Endothelial cell of umbilical vein (primary cell): ENCODE measurements at regions not wholly inside any gene's neighbourhood (a gene's known extent, or its start where the extent isn't known, plus 50 kb on each side); places are given as distances from the start of the nearest gene placed in this dataset.

Experiments
- BruUV-seq: library from RNA; stranded (reverse); fragments of 400-500 nt; replicated peaks from 2 replicates; lab custom pipeline; 2021; lab: Mats Ljungman, UMichigan
- CTCF ChIA-PET: fragments of 300-600, 350-600 bp; sonication (Branson Sonifier 250); formaldehyde crosslinking; loops from one replicate; lab custom pipeline; 2021; ENCODE audit warnings: antibody characterized with exemption, inconsistent platforms; lab: Charles Lee
- POLR2A ChIA-PET: fragments of 300-600, 350-600 bp; sonication (Branson Sonifier 250); formaldehyde crosslinking; loops from one replicate; lab custom pipeline; 2021; ENCODE audit warnings: antibody characterized with exemption, inconsistent platforms; lab: Charles Lee
- DNase-seq: peaks from one replicate; pipeline ENCODE4 v3.0.0-alpha.2; 2011; ENCODE audit warnings: low read depth, low spot score
- FAIRE-seq: peaks from 2 replicates; lab custom pipeline; 2011; peaks lifted over from hg19 to GRCh38; lab: Jason Lieb, UNC
- H2AFZ ChIP-seq: 2 replicates; pipeline ENCODE4 v1.6.0; 2012; ENCODE audit warnings: low read depth, low read length, control low read depth, inconsistent platforms
- H3K27ac ChIP-seq: 2 replicates; pipeline ENCODE4 v1.5.1; 2011; ENCODE audit warnings: low read depth, mild to moderate bottlenecking, control low read depth, low read length, moderate library complexity; ENCODE audit not compliant: insufficient read depth
- H3K27me3 ChIP-seq, 2 experiments: 2 replicates each; pipeline versions ENCODE4 v1.6.0 to v1.6.1; 2011; ENCODE audit warnings: low read length in 2 of 2, mixed read lengths in 1 of 2; ENCODE audit not compliant: control insufficient read depth in 2 of 2, insufficient read depth in 2 of 2
- H3K36me3 ChIP-seq, 2 experiments: 2 replicates in 1 of 2; 3 replicates in 1 of 2; pipeline ENCODE4 v1.5.1; 2011; ENCODE audit warnings: low read length in 2 of 2, mild to moderate bottlenecking in 1 of 2, moderate library complexity in 1 of 2; ENCODE audit not compliant: control insufficient read depth in 2 of 2, insufficient read depth in 2 of 2; ENCODE audit errors: extremely low read depth in 1 of 2
- H3K4me1 ChIP-seq: 3 replicates; pipeline ENCODE4 v1.5.1; 2011; ENCODE audit warnings: mild to moderate bottlenecking, low read length; ENCODE audit not compliant: control insufficient read depth, insufficient read depth; ENCODE audit errors: extremely low read depth
- H3K4me2 ChIP-seq: 2 replicates; pipeline ENCODE4 v1.6.1; 2011; ENCODE audit warnings: low read length, control low read depth, mixed read lengths; ENCODE audit not compliant: insufficient read depth
- H3K4me3 ChIP-seq, 3 experiments: fragments of 200-600 bp in 1 of 3; sonication (generic), shearing (Covaris generic) in 1 of 3; replicated peaks in 1 of 3; 2 replicates each; pipeline ENCODE4 v1.5.1; 2011 to 2016; ENCODE audit warnings: control low read depth in 3 of 3, low read length in 3 of 3, mild to moderate bottlenecking in 2 of 3, inconsistent platforms in 1 of 3, low read depth in 1 of 3, moderate library complexity in 1 of 3; ENCODE audit not compliant: insufficient read depth in 1 of 3
- H3K79me2 ChIP-seq: 2 replicates; pipeline ENCODE4 v1.6.0; 2012; ENCODE audit warnings: low read length, inconsistent platforms; ENCODE audit not compliant: control insufficient read depth, insufficient read depth
- H3K9ac ChIP-seq: replicated peaks from 2 replicates; pipeline ENCODE3; 2011; ENCODE audit warnings: low read length, control low read depth; ENCODE audit not compliant: insufficient read depth; ENCODE audit errors: extremely low read depth
- H3K9me1 ChIP-seq: replicated peaks from 3 replicates; pipeline ENCODE4 v1.6.0; 2011; ENCODE audit warnings: mild to moderate bottlenecking, low read length; ENCODE audit not compliant: control insufficient read depth, insufficient read depth; ENCODE audit errors: extremely low read depth
- H3K9me3 ChIP-seq: replicated peaks from 2 replicates; pipeline ENCODE4 v1.5.1; 2012; ENCODE audit warnings: low read length, inconsistent platforms; ENCODE audit not compliant: control insufficient read depth, insufficient read depth
- H4K20me1 ChIP-seq: replicated peaks from 2 replicates; pipeline ENCODE3; 2011; ENCODE audit warnings: mild to moderate bottlenecking, low read length; ENCODE audit not compliant: control insufficient read depth, insufficient read depth; ENCODE audit errors: extremely low read depth
- CTCF ChIP-seq, 2 donors: IDR thresholded peaks; 1 replicate in 1 of 2; 2 replicates in 1 of 2; pipeline ENCODE4 v1.5.1; 2011; ENCODE audit warnings: low read length in 2 of 2, mild to moderate bottlenecking in 2 of 2, moderate library complexity in 2 of 2, control low read depth in 1 of 2, inconsistent platforms in 1 of 2, low read depth in 1 of 2; ENCODE audit not compliant: insufficient read depth in 1 of 2; ENCODE audit errors: extremely low read depth in 1 of 2
- EZH2 ChIP-seq: IDR thresholded peaks from 2 replicates; pipeline ENCODE4 v1.6.1; 2012; ENCODE audit warnings: borderline replicate concordance, low read depth, mild to moderate bottlenecking, moderate library complexity, low read length, inconsistent platforms; ENCODE audit not compliant: severe bottlenecking
- FOS ChIP-seq: IDR thresholded peaks from 2 replicates; pipeline ENCODE4 v1.6.1; 2011; ENCODE audit warnings: mild to moderate bottlenecking, low read length, moderate library complexity, borderline replicate concordance; ENCODE audit not compliant: insufficient read depth
- GATA2 ChIP-seq: IDR thresholded peaks from 2 replicates; pipeline ENCODE4 v1.7.0; 2011; ENCODE audit warnings: low read depth, mild to moderate bottlenecking, moderate library complexity, mixed read lengths, low read length; ENCODE audit not compliant: insufficient read length, insufficient read depth
- JUN ChIP-seq: IDR thresholded peaks from 2 replicates; pipeline ENCODE4 v1.6.1; 2011; ENCODE audit warnings: borderline replicate concordance, low read depth; ENCODE audit not compliant: insufficient read length, insufficient read depth
- MAX ChIP-seq: IDR thresholded peaks from 2 replicates; pipeline ENCODE4 v1.6.1; 2011; ENCODE audit not compliant: insufficient read depth, insufficient read length
- MYC ChIP-seq: IDR thresholded peaks from one replicate; pipeline ENCODE4 v1.6.1; 2011; ENCODE audit warnings: mild to moderate bottlenecking, low read depth, low read length
- POLR2A ChIP-seq: IDR thresholded peaks from 2 replicates; pipeline ENCODE4 v1.6.1; 2012; ENCODE audit warnings: low read depth, mild to moderate bottlenecking, control low read depth, low read length
- POLR2AphosphoS5 ChIP-seq: IDR thresholded peaks from 2 replicates; pipeline ENCODE4 v1.6.1; 2012; ENCODE audit warnings: low read depth, mild to moderate bottlenecking, control low read depth, low read length, moderate library complexity; ENCODE audit not compliant: insufficient read depth
- dilution Hi-C: fragments of 300-500 bp; cut with MboI; formaldehyde crosslinking; loops from one replicate; pipeline ENCODE4 v1.15.0; 2019; ENCODE audit warnings: low sequenced_read_pairs; ENCODE audit not compliant: extremely low pct_ligation_motif_present
- intact Hi-C: fragments of 100-400 bp; cut with micrococcal nuclease; formaldehyde crosslinking; loops from one replicate; pipeline ENCODE4 v1.10.0; 2022

GRCh38 chr4:63566658-63567057 is 842.6 kb downstream of the TECRL start:
- H3K27me3 ChIP-seq, result no peaks in the 10 kb centered on the region
- no peak overlapping the region for H2AFZ ChIP-seq
- H3K79me2 ChIP-seq, result no peaks in the 10 kb centered on the region
- no peak overlapping the region for H3K4me2 ChIP-seq
- ChIA-PET POLR2A (no interaction called here), CTCF (no interaction called here)
- H3K36me3 ChIP-seq, result no peaks in the 10 kb centered on the region
- FAIRE-seq (no peak), DNase-seq (no peak)
- H3K9ac ChIP-seq, result no peak overlapping the region
- intact Hi-C loops, result no loop called here
- H3K9me1 ChIP-seq, result no peaks in the 10 kb centered on the region
- TF ChIP-seq EZH2 (no peak), FOS (no peak), CTCF (IDR thresholded peaks at IDR 0.05; ENCODE audit: extremely low read depth in 1 of 2, insufficient read depth in 1 of 2, low read depth in 1 of 2, low read length in 2 of 2) (no peak), GATA2 (no peak), MYC (no peak), JUN (no peak), POLR2A (no peak), POLR2AphosphoS5 (no peak), MAX (no peak)
- H3K4me3 ChIP-seq, result no peak overlapping the region
- H3K9me3 ChIP-seq, result peaks cover 3% of the 10 kb centered on the region
- H3K27ac ChIP-seq, result no peak overlapping the region
- BruUV-seq, result no TSS peak
- no peaks in the 10 kb centered on the region for H3K4me1 ChIP-seq
- no peaks in the 10 kb centered on the region for H4K20me1 ChIP-seq
- dilution Hi-C loops, result no loop called here
